HepG2 (cell line): ENCODE measurements at regions not wholly inside any gene's neighbourhood (a gene's known extent, or its start where the extent isn't known, plus 50 kb on each side); places are given as distances from the start of the nearest gene placed in this dataset.

Source experiments
- ATAC-seq: fragments of 200-7000 bp; cut with Tn5 transposase; 3 replicates; pipeline ENCODE4 v1.9.1; 2020; ENCODE audit warnings: mild to moderate bottlenecking, moderate library complexity
- BruUV-seq: library from RNA; stranded (reverse); fragments of 400-500 nt; replicated peaks from 2 replicates; lab custom pipeline; 2021; lab: Mats Ljungman, UMichigan
- CTCF ChIA-PET: fragments of 300-600 bp; formaldehyde crosslinking; extraction: SDS; loops from one replicate; lab custom pipeline; 2021; ENCODE audit warnings: low total read pairs, inconsistent platforms, low intra/inter-chr PET ratio; lab: Yijun Ruan, JAX
- POLR2A ChIA-PET: fragments of 350-600 bp; sonication (Branson Sonifier 250); formaldehyde crosslinking; loops from one replicate; lab custom pipeline; 2020; ENCODE audit warnings: antibody characterized with exemption, inconsistent platforms; lab: Yijun Ruan, JAX
- DNase-seq: peaks from one replicate; pipeline ENCODE4 v3.0.0-alpha.2; 2015; ENCODE audit warnings: low spot score
- FAIRE-seq: peaks from 3 replicates; lab custom pipeline; 2011; peaks lifted over from hg19 to GRCh38; lab: Jason Lieb, UNC
- H2AFZ ChIP-seq: one replicate; pipeline ENCODE4 v1.6.1; 2011; ENCODE audit warnings: low read length, inconsistent platforms
- H3K27ac ChIP-seq: fragments of 300-600 bp; 3 replicates; pipeline ENCODE4 v1.8.0; 2011; ENCODE audit warnings: mixed run types, mild to moderate bottlenecking, mixed read lengths, low read length, inconsistent platforms; ENCODE audit not compliant: insufficient read depth; ENCODE audit errors: extremely low read length
- H3K27me3 ChIP-seq, 2 experiments: fragments of 200-600 bp in 1 of 2; 2 replicates in 1 of 2; 3 replicates in 1 of 2; pipeline versions ENCODE4 v1.6.0 to v1.8.0; 2011; ENCODE audit warnings: low read length in 2 of 2, mild to moderate bottlenecking in 2 of 2, moderate library complexity in 2 of 2, inconsistent platforms in 1 of 2; ENCODE audit not compliant: insufficient read depth in 2 of 2, control insufficient read depth in 1 of 2
- H3K36me3 ChIP-seq, 2 experiments: fragments of 200-600 bp in 1 of 2; replicated peaks in 1 of 2; 2 replicates in 1 of 2; 3 replicates in 1 of 2; pipeline versions ENCODE4 v1.5.1 to v1.8.0; 2011; ENCODE audit warnings: low read length in 2 of 2, inconsistent platforms in 1 of 2; ENCODE audit not compliant: insufficient read depth in 2 of 2, control insufficient read depth in 1 of 2
- H3K4me1 ChIP-seq: 2 replicates; pipeline ENCODE4 v1.5.1; 2012; ENCODE audit warnings: low read length, inconsistent platforms; ENCODE audit not compliant: insufficient read depth
- H3K4me2 ChIP-seq: 2 replicates; pipeline ENCODE4 v1.6.0; 2011; ENCODE audit warnings: low read depth, low read length, inconsistent platforms
- H3K4me3 ChIP-seq, 3 experiments: fragments of 200-600 bp in 1 of 3; sonication (generic), shearing (Covaris generic) in 1 of 3; replicated peaks in 1 of 3; 2 replicates each; pipeline ENCODE4 v1.5.1; 2011 to 2016; ENCODE audit warnings: low read length in 3 of 3, inconsistent platforms in 2 of 3, low read depth in 2 of 3, mild to moderate bottlenecking in 2 of 3, control low read depth in 1 of 3, mixed read lengths in 1 of 3; ENCODE audit not compliant: insufficient read depth in 1 of 3
- H3K79me2 ChIP-seq: one replicate; pipeline ENCODE4 v1.6.1; 2011; ENCODE audit warnings: low read length, inconsistent platforms; ENCODE audit not compliant: insufficient read depth
- H3K9ac ChIP-seq: 2 replicates; pipeline ENCODE4 v1.6.0; 2011; ENCODE audit warnings: mild to moderate bottlenecking, low read depth, low read length, inconsistent platforms; ENCODE audit not compliant: insufficient read depth
- H3K9me3 ChIP-seq: 2 replicates; pipeline ENCODE4 v1.5.1; 2012; ENCODE audit warnings: mild to moderate bottlenecking, low read length
- H4K20me1 ChIP-seq: 2 replicates; pipeline ENCODE4 v1.6.0; 2011; ENCODE audit warnings: inconsistent platforms, mild to moderate bottlenecking, low read length, moderate library complexity; ENCODE audit not compliant: insufficient read depth
- BCLAF1 ChIP-seq: fragments of 450-650 bp; IDR thresholded peaks from 2 replicates; pipeline ENCODE4 v1.6.1; 2017; ENCODE audit warnings: mild to moderate bottlenecking
- GATAD1 ChIP-seq: IDR thresholded peaks from 2 replicates; pipeline ENCODE4 v1.6.1; 2016; ENCODE audit warnings: missing genetic modification reagents, missing compliant biosample characterization
- GZF1 ChIP-seq: sonication (generic); formaldehyde crosslinking; IDR thresholded peaks from 2 replicates; pipeline ENCODE4 v1.5.1; 2020; ENCODE audit warnings: mild to moderate bottlenecking, missing genetic modification reagents
- HNRNPLL ChIP-seq: fragments of 200-400 bp; formaldehyde crosslinking; IDR thresholded peaks from 2 replicates; pipeline ENCODE4 v1.6.1; 2017; ENCODE audit warnings: mild to moderate bottlenecking, low read depth, low read length; ENCODE audit not compliant: poor library complexity, severe bottlenecking
- KDM2A ChIP-seq: sonication (generic); formaldehyde crosslinking; IDR thresholded peaks from 2 replicates; pipeline ENCODE4 v1.4.0; 2020; ENCODE audit warnings: low read depth, missing genetic modification reagents, borderline replicate concordance
- MAFK ChIP-seq, 2 experiments: IDR thresholded peaks in 1 of 2; conservative IDR thresholded peaks in 1 of 2; 2 replicates each; pipeline ENCODE4 v1.6.1; 2011; ENCODE audit warnings: improper control_type of control experiment in 2 of 2, low read length in 2 of 2
- MAX ChIP-seq: IDR thresholded peaks from 2 replicates; pipeline ENCODE4 v1.6.1; 2012; ENCODE audit warnings: inconsistent platforms
- MBD4 ChIP-seq: IDR thresholded peaks from 2 replicates; pipeline ENCODE4 v1.6.1; 2012; ENCODE audit warnings: low read length, inconsistent platforms, borderline replicate concordance
- PHF5A ChIP-seq: IDR thresholded peaks from one replicate; pipeline ENCODE4 v1.6.1; 2018; ENCODE audit warnings: low read depth, missing genetic modification reagents; ENCODE audit not compliant: unreplicated experiment
- ZNF232 ChIP-seq: sonication (generic); formaldehyde crosslinking; IDR thresholded peaks from 2 replicates; pipeline ENCODE4 v1.4.0; 2020; ENCODE audit warnings: missing genetic modification reagents, borderline replicate concordance
- ZNF432 ChIP-seq: sonication (generic); formaldehyde crosslinking; IDR thresholded peaks from 2 replicates; pipeline ENCODE4 v1.5.0; 2020; ENCODE audit warnings: missing genetic modification reagents, mild to moderate bottlenecking, borderline replicate concordance
- ZNF460 ChIP-seq: sonication (generic); formaldehyde crosslinking; IDR thresholded peaks from 2 replicates; pipeline ENCODE4 v1.5.1; 2020; ENCODE audit warnings: missing genetic modification reagents, mild to moderate bottlenecking, borderline replicate concordance
- ZNF83 ChIP-seq: sonication (generic); formaldehyde crosslinking; IDR thresholded peaks from 2 replicates; pipeline ENCODE4 v1.4.0; 2020; ENCODE audit warnings: missing genetic modification reagents, mild to moderate bottlenecking, borderline replicate concordance
- WGBS: methylation state at CpG from one replicate; pipeline ENCODE4 v1.1.6; 2017; ENCODE audit warnings: low lambda C conversion rate; 5-methylcytosine and 5-hydroxymethylcytosine counted together
- in situ Hi-C: cut with HindIII; loops from 2 replicates; pipeline ENCODE4 v1.10.0; 2017; ENCODE audit warnings: low pct_unique_long_range_greater_than_20kb; ENCODE audit not compliant: extremely low pct_ligation_motif_present
- intact Hi-C: fragments of 100-400 bp; cut with micrococcal nuclease; formaldehyde crosslinking; loops from one replicate; pipeline ENCODE4 v1.10.0; 2022; ENCODE audit not compliant: unreplicated experiment
- small RNA-seq, 3 experiments: library from RNA; depleted of rRNA; stranded (forward); fragments of <200 nt; gene quantifications; one replicate each; pipeline ENCODE3, GENCODE V24; 2012; ENCODE audit warnings: low read depth in 2 of 3, low replicate concordance in 1 of 3; ENCODE audit not compliant: insufficient read length in 3 of 3, insufficient read depth in 2 of 3

DNA sequence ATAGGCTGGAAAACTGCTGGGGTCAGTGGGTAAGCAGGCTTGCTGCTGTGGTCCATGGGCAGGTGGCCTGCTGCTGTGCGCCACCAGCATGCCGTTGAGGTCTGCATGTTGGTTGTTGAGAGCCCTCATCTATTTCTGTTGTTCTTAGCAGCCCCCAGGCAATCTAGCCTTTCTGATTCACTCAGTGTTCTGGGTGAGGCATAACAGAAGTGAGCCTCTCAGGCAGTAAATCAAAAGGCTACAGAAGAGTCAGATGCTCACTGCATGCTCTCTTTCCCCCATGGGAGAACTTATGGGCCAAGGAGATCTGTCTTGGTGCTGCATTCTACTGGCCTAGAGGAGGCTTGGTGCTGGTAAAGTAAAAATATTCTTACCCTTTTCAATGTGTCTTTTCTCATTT lies 67.8 kb upstream of the ATP10A start:
- Histone ChIP-seq H3K4me3 (no peak overlapping the region), H3K79me2 (no peaks in the 10 kb centered on the region), H3K27me3 (no peaks in the 10 kb centered on the region), H3K9me3 (no peaks in the 10 kb centered on the region), H3K36me3 (no peaks in the 10 kb centered on the region), H3K27ac (no peak overlapping the region), H4K20me1 (no peaks in the 10 kb centered on the region), H3K4me1 (peaks cover 7% of the 10 kb centered on the region), H3K9ac (no peak overlapping the region), H2AFZ (no peak overlapping the region), H3K4me2 (no peak overlapping the region)
- FAIRE-seq (no peak), ATAC-seq (no peak), DNase-seq (no peak)
- TF ChIP-seq KDM2A (no peak), ZNF83 (CRISPR knock-in tag) (no peak), ZNF460 (CRISPR knock-in tag) (no peak), ZNF232 (CRISPR knock-in tag) (no peak), MAFK (conservative IDR thresholded peaks at IDR 0.05 in 1 of 2, IDR thresholded peaks at IDR 0.05 in 1 of 2; ENCODE audit: low read length in 2 of 2) (no peak), GATAD1 (CRISPR knock-in tag) (no peak), MAX (no peak), GZF1 (no peak), PHF5A (no peak), MBD4 (no peak), HNRNPLL (no peak), BCLAF1 (no peak), ZNF432 (CRISPR knock-in tag) (no peak)
- BruUV-seq = no TSS peak
- ChIA-PET CTCF (no interaction called here), POLR2A (no interaction called here)
- 50% methylated on average over 2 of the region's 2 CpGs for WGBS
- intact Hi-C loops = loop anchor here (5.0 kb wide), 1 partner anchor 424 kb away; no protein-coding TSS in a partner anchor
- in situ Hi-C loops = loop anchor here (25.0 kb wide), 2 partner anchors 419 to 931 kb away; partner anchors contain the start of gene GABRA5

Small RNA genes in the stretch of these regions (small RNA-seq; reads per million reads assigned to genes)
- 0 reads per million in 3 experiments for gene RF00554
